ENCODE measurements at regions not wholly inside any gene's neighbourhood (a gene's known extent, or its start where the extent isn't known, plus 50 kb on each side); places are given as distances from the start of the nearest gene placed in this dataset.

GRCh38 chrX:67780694-67781109, 236.9 kb downstream of the AR start:
- peak; percentile 27 for DNase-seq (ENCODE audit: extremely low read depth, low read depth, low spot score)

- DNase-seq (ENCODE audit: extremely low read depth, low read depth, low spot score): no peak
Measured at GRCh38 chrX:67781132-67781531, 237.3 kb downstream of the AR start.

- no peak for DNase-seq (ENCODE audit: extremely low read depth, low read depth, low spot score)
Measured at GRCh38 chrX:67784712-67785111, 240.9 kb downstream of the AR start.

- no peak for DNase-seq (ENCODE audit: extremely low read depth, low read depth, low spot score)
Measured at GRCh38 chrX:67787196-67787595, 243.4 kb downstream of the AR start.

GRCh38 chrX:67789536-67789935, 245.7 kb downstream of the AR start:
- no peak for DNase-seq (ENCODE audit: extremely low read depth, low read depth, low spot score)

Measured in glomerular endothelial cell (primary cell).